ENCODE measurements at regions not wholly inside any gene's neighbourhood (a gene's known extent, or its start where the extent isn't known, plus 50 kb on each side); places are given as distances from the start of the nearest gene placed in this dataset.

DNA sequence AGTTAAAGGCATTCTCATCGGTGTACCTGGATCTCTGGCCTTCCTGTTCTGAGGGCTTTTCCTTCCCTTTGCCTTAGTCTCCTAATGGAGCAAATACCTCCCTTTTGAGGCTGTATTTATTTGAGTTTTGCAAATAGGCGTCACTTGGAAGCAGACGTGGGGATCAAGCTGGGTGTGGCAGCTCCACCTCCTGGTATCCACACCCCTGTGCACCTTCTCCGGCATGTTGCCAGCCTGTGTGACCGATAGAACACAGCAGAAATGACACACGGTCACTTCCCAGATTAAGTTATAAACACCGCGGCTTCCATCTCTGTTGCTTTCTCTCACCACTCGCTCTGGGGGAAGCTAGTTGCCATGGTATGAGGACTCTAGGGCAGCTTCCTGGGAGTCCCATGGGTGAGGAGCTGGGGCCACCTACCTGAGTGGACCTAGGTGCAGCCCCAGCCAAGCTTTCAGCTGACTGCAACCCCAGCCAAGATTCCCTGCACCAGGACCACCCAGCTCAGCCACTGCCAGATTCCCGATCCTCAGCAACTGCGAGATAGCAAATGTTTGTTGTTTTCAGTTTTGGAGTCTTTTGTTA lies 214.4 kb upstream of the MVB12B start:
- Histone ChIP-seq H3K4me1 (ENCODE audit: control insufficient read depth, insufficient read depth, low read depth, low read length) (no peaks in the 10 kb centered on the region), H2AFZ (ENCODE audit: low read depth, low read length) (no peak overlapping the region), H3K9ac (ENCODE audit: low read length) (no peak overlapping the region), H2BK12ac (ENCODE audit: low read length in 2 of 2) (no peak overlapping the region), H4K8ac (ENCODE audit: low read length) (no peak overlapping the region), H3K9me3 (ENCODE audit: control insufficient read depth, low read length) (no peaks in the 10 kb centered on the region), H3K4me3 (ENCODE audit: insufficient read depth in 1 of 2, low read depth in 1 of 2, low read length in 2 of 2) (no peak overlapping the region), H3K36me3 (ENCODE audit: control insufficient read depth in 1 of 2, insufficient read depth in 2 of 2, low read depth in 1 of 2, low read length in 2 of 2) (no peaks in the 10 kb centered on the region), H3K23ac (ENCODE audit: low read length in 2 of 2) (no peak overlapping the region), H3K4ac (ENCODE audit: low read depth in 1 of 2, low read length in 2 of 2) (no peak overlapping the region), H4K91ac (ENCODE audit: low read length) (no peak overlapping the region), H3K79me1 (replicated peaks; ENCODE audit: low read length, poor library complexity, severe bottlenecking) (no peaks in the 10 kb centered on the region), H2AK5ac (ENCODE audit: low read length, severe bottlenecking) (no peak overlapping the region), H3K27ac (ENCODE audit: low read length, poor library complexity, severe bottlenecking) (no peak overlapping the region), H3K27me3 (ENCODE audit: control insufficient read depth in 1 of 2, insufficient read depth in 1 of 2, low read length in 2 of 2) (peaks cover 14 to 37% of the 10 kb centered on the region in 2 experiments), H3K4me2 (ENCODE audit: low read length, poor library complexity, severe bottlenecking) (no peak overlapping the region), H3K14ac (ENCODE audit: low read length in 2 of 2) (no peak overlapping the region), H2BK5ac (ENCODE audit: low read depth, low read length, poor library complexity, severe bottlenecking) (no peak overlapping the region), H3K18ac (ENCODE audit: low read depth in 1 of 2, low read length in 2 of 2) (no peak overlapping the region), H2BK120ac (ENCODE audit: low read depth, low read length) (no peak overlapping the region), H2BK15ac (ENCODE audit: low read depth, poor library complexity, severe bottlenecking) (no peak overlapping the region)
- DNase-seq, result no peak
- WGBS, result 81% methylated on average over 10 of the region's 11 CpGs

DNA sequence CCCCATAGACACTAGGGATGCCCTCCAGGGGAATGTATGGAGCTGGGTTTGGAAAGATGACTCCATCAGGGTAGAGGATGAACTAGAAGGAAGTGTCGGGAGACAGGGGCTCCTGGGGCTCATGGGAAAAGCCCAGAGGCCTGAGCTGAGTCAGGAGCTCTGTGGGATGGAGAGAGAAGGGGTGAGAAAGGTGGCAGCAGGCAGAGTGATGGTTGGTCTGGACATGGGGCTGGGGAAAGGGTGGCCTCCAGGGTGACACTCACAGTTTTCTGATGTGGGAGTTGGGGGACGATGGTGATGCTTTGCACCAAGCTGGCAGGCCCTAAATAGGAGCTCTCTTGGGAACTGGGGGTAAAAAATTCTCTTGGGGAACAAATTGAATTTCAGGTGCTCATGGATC lies 213.5 kb upstream of the MVB12B start:
- Histone ChIP-seq H3K4me1 (ENCODE audit: control insufficient read depth, insufficient read depth, low read depth, low read length) (no peaks in the 10 kb centered on the region), H3K36me3 (ENCODE audit: control insufficient read depth in 1 of 2, insufficient read depth in 2 of 2, low read depth in 1 of 2, low read length in 2 of 2) (no peaks in the 10 kb centered on the region), H2AK5ac (ENCODE audit: low read length, severe bottlenecking) (no peak overlapping the region), H3K23ac (ENCODE audit: low read length in 2 of 2) (no peak overlapping the region), H3K4me2 (ENCODE audit: low read length, poor library complexity, severe bottlenecking) (no peak overlapping the region), H3K9me3 (ENCODE audit: control insufficient read depth, low read length) (no peaks in the 10 kb centered on the region), H2BK5ac (ENCODE audit: low read depth, low read length, poor library complexity, severe bottlenecking) (no peak overlapping the region), H3K27me3 (ENCODE audit: control insufficient read depth in 1 of 2, insufficient read depth in 1 of 2, low read length in 2 of 2) (peaks cover 14 to 40% of the 10 kb centered on the region in 2 experiments), H3K18ac (ENCODE audit: low read depth in 1 of 2, low read length in 2 of 2) (no peak overlapping the region), H4K91ac (ENCODE audit: low read length) (no peak overlapping the region), H2BK120ac (ENCODE audit: low read depth, low read length) (no peak overlapping the region), H3K79me1 (replicated peaks; ENCODE audit: low read length, poor library complexity, severe bottlenecking) (no peaks in the 10 kb centered on the region), H2BK15ac (ENCODE audit: low read depth, poor library complexity, severe bottlenecking) (no peak overlapping the region), H3K4me3 (ENCODE audit: insufficient read depth in 1 of 2, low read depth in 1 of 2, low read length in 2 of 2) (no peak overlapping the region), H3K4ac (ENCODE audit: low read depth in 1 of 2, low read length in 2 of 2) (no peak overlapping the region), H2BK12ac (ENCODE audit: low read length in 2 of 2) (no peak overlapping the region), H4K8ac (ENCODE audit: low read length) (no peak overlapping the region), H3K14ac (ENCODE audit: low read length in 2 of 2) (no peak overlapping the region), H2AFZ (ENCODE audit: low read depth, low read length) (no peak overlapping the region), H3K27ac (ENCODE audit: low read length, poor library complexity, severe bottlenecking) (no peak overlapping the region), H3K9ac (ENCODE audit: low read length) (no peak overlapping the region)
- DNase-seq, result no peak
- 66% methylated on average over 2 of the region's 2 CpGs for WGBS

DNA sequence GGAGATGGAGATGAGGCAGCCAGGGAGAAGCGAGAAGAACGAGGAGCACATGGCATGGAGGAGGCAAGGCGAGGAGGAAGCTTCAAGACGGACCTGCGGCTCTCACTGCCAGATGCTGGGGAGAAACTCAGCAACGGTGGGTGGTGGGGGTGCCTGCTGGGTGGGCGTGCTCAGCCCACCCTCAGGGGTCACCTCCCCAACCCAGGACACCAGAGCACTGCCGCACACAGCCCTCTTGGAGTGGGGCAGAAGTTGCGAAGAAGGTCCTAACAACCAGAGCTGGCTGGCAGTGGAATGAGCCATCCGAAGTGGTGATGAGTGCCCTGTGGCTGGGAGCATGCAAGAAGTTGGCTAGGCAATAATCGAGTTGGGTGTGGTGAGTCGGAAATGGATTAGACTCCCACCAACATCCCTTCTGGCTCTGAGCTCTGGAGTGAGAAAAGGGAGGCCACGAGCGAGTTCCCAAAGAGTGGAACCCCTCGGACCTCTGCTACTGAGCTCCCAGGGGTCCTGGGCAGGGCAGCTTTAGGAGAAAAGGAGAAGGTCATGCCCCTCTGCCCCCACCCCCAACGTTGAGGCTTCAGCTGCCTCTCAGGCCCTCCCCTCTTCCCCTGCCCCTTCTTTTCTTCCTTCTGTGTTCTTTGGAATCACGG lies 212.7 kb upstream of the MVB12B start:
- Histone ChIP-seq H3K14ac (ENCODE audit: low read length in 2 of 2) (no peak overlapping the region), H2BK120ac (ENCODE audit: low read depth, low read length) (no peak overlapping the region)
- 79% methylated on average over 12 of the region's 17 CpGs for WGBS

DNA sequence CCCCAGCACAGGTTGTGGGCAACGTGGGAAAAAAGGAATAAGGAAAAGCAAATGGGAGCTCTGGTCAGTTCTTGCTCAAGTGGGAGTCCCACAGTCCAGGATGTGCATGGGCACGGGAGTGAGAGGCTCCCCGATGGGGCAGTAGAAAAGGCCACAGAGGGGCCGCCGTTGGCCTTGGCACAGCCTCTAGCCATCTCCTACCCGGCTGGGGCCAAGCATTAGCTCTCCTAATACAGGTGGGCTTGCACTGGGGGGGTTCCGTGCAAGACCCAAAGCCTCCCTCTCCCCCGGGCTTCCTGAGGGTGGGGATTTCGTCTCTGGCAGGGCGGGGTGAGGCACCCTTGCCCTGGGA lies 212.2 kb upstream of the MVB12B start:
- no peak for DNase-seq
- no peak overlapping the region for H4K8ac ChIP-seq (ENCODE audit: low read length)
- H3K14ac ChIP-seq (ENCODE audit: low read length in 2 of 2), result no peak overlapping the region
- no peak overlapping the region for H2AK5ac ChIP-seq (ENCODE audit: low read length, severe bottlenecking)
- no peak overlapping the region for H3K23ac ChIP-seq (ENCODE audit: low read length in 2 of 2)
- H3K27me3 ChIP-seq (ENCODE audit: control insufficient read depth in 1 of 2, insufficient read depth in 1 of 2, low read length in 2 of 2), result peaks cover 9 to 37% of the 10 kb centered on the region in 2 experiments
- no peak overlapping the region for H3K4ac ChIP-seq (ENCODE audit: low read depth in 1 of 2, low read length in 2 of 2)
- H2BK15ac ChIP-seq (ENCODE audit: low read depth, poor library complexity, severe bottlenecking), result no peak overlapping the region
- H3K4me2 ChIP-seq (ENCODE audit: low read length, poor library complexity, severe bottlenecking), result no peak overlapping the region
- H2AFZ ChIP-seq (ENCODE audit: low read depth, low read length), result no peak overlapping the region
- no peaks in the 10 kb centered on the region for H3K9me3 ChIP-seq (ENCODE audit: control insufficient read depth, low read length)
- no peak overlapping the region for H2BK5ac ChIP-seq (ENCODE audit: low read depth, low read length, poor library complexity, severe bottlenecking)
- no peak overlapping the region for H3K9ac ChIP-seq (ENCODE audit: low read length)
- H3K27ac ChIP-seq (ENCODE audit: low read length, poor library complexity, severe bottlenecking), result no peak overlapping the region
- H3K79me1 ChIP-seq (replicated peaks; ENCODE audit: low read length, poor library complexity, severe bottlenecking), result no peaks in the 10 kb centered on the region
- no peak overlapping the region for H3K18ac ChIP-seq (ENCODE audit: low read depth in 1 of 2, low read length in 2 of 2)
- H3K4me1 ChIP-seq (ENCODE audit: control insufficient read depth, insufficient read depth, low read depth, low read length), result no peaks in the 10 kb centered on the region
- no peak overlapping the region for H3K4me3 ChIP-seq (ENCODE audit: insufficient read depth in 1 of 2, low read depth in 1 of 2, low read length in 2 of 2)
- H3K36me3 ChIP-seq (ENCODE audit: control insufficient read depth in 1 of 2, insufficient read depth in 2 of 2, low read depth in 1 of 2, low read length in 2 of 2), result no peaks in the 10 kb centered on the region
- no peak overlapping the region for H2BK12ac ChIP-seq (ENCODE audit: low read length in 2 of 2)
- 79% methylated on average over 10 of the region's 10 CpGs for WGBS
- no peak overlapping the region for H4K91ac ChIP-seq (ENCODE audit: low read length)
- H2BK120ac ChIP-seq (ENCODE audit: low read depth, low read length), result no peak overlapping the region

More for the DNA sequence above, 212.7 kb upstream of the MVB12B start:
- no peak overlapping the region for H4K91ac ChIP-seq (ENCODE audit: low read length)
- H2BK12ac ChIP-seq (ENCODE audit: low read length in 2 of 2), result no peak overlapping the region
- no peak overlapping the region for H3K4ac ChIP-seq (ENCODE audit: low read depth in 1 of 2, low read length in 2 of 2)
- no peak overlapping the region for H2BK5ac ChIP-seq (ENCODE audit: low read depth, low read length, poor library complexity, severe bottlenecking)
- H2BK15ac ChIP-seq (ENCODE audit: low read depth, poor library complexity, severe bottlenecking), result no peak overlapping the region
- H3K4me2 ChIP-seq (ENCODE audit: low read length, poor library complexity, severe bottlenecking), result no peak overlapping the region
- no peaks in the 10 kb centered on the region for H3K4me1 ChIP-seq (ENCODE audit: control insufficient read depth, insufficient read depth, low read depth, low read length)
- H3K27ac ChIP-seq (ENCODE audit: low read length, poor library complexity, severe bottlenecking), result no peak overlapping the region
- H2AFZ ChIP-seq (ENCODE audit: low read depth, low read length), result no peak overlapping the region
- H3K79me1 ChIP-seq (replicated peaks; ENCODE audit: low read length, poor library complexity, severe bottlenecking), result no peaks in the 10 kb centered on the region
- no peaks in the 10 kb centered on the region for H3K9me3 ChIP-seq (ENCODE audit: control insufficient read depth, low read length)
- H3K36me3 ChIP-seq (ENCODE audit: control insufficient read depth in 1 of 2, insufficient read depth in 2 of 2, low read depth in 1 of 2, low read length in 2 of 2), result no peaks in the 10 kb centered on the region
- peaks cover 12 to 33% of the 10 kb centered on the region in 2 experiments for H3K27me3 ChIP-seq (ENCODE audit: control insufficient read depth in 1 of 2, insufficient read depth in 1 of 2, low read length in 2 of 2)
- H3K23ac ChIP-seq (ENCODE audit: low read length in 2 of 2), result no peak overlapping the region
- no peak overlapping the region for H2AK5ac ChIP-seq (ENCODE audit: low read length, severe bottlenecking)
- no peak overlapping the region for H3K9ac ChIP-seq (ENCODE audit: low read length)
- no peak for DNase-seq
- H4K8ac ChIP-seq (ENCODE audit: low read length), result no peak overlapping the region
- H3K4me3 ChIP-seq (ENCODE audit: insufficient read depth in 1 of 2, low read depth in 1 of 2, low read length in 2 of 2), result no peak overlapping the region
- no peak overlapping the region for H3K18ac ChIP-seq (ENCODE audit: low read depth in 1 of 2, low read length in 2 of 2)

Measured in mesenchymal stem cell (in vitro differentiated cells and primary cell).